GM21390 (cell line): ENCODE measurements at regions not wholly inside any gene's neighbourhood (a gene's known extent, or its start where the extent isn't known, plus 50 kb on each side); places are given as distances from the start of the nearest gene placed in this dataset.

Source experiments
- ATAC-seq: cut with Tn5 transposase; IDR thresholded peaks from one replicate; pipeline ENCODE4 v1.9.1; 2021; ENCODE audit not compliant: unreplicated experiment

DNA sequence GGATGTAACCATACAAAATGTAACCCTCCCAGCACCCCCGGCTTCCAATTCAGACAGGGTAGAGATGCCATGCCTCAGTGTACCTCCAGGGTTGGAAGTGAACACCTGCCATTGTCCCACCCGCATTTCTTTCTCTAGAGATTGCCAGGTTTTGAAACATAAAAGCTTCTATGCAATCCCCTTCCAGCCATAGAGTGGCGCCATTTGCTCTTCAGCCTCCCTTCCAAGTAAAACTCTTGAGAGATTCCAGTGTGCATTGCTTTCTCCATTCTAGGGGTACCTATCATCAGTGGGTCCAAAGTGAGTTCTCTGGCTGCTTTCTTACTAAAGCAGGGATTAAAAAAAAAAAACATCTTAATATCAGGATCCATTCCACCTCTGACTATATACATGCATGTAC lies 133.1 kb upstream of the RPL38 start:
- no peak for ATAC-seq

DNA sequence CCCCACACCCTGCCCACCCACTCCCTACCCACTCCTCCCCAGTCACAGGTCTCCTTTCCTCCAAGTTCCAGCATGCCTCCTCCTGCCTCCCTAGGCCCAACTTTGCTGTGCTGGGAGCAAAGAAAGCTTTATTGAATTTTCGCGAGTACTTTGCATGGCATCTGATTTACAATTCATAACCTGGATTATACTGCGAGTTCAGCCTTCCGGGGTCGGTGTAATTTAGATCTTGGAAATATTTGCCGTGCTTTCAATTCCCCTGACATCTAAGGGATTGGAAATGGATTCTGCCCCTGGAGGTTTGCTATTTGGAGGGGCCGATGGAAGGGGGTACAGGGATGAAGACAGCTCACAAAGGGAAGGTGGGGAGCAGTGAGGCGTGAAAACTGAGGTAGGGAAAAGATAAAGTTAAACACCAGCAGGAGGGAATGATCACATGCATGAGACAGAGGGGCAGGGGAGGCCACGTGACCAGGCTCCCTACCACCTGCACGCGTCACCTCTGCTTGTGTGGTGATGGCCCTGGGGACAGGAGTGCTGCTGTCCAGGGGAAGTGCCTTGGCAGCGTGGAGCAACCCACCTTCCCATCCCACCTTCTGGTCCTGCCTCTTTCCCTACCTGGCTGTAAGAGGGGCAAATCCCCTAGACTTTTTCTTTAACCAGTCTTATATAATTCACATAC lies 132.3 kb upstream of the RPL38 start:
- no peak for ATAC-seq

DNA sequence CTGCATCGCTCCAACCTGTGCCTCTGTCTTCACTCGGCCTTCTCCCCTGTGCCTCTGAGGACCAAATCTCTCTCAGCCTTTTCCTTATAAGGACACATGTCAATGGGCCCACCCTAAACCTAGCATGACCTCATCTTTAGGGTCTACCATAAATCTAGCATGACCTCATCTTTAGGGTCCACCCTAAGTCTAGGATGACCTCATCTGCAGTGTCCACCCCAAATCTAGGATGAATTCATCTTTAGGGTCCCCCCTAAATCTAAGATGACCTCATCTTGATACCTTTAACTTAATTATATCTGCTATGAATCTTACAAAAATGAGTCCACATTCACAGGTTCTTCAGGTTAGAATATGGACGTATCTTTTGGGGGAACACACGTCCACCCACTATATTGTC lies 131.1 kb upstream of the RPL38 start:
- no peak for ATAC-seq

DNA sequence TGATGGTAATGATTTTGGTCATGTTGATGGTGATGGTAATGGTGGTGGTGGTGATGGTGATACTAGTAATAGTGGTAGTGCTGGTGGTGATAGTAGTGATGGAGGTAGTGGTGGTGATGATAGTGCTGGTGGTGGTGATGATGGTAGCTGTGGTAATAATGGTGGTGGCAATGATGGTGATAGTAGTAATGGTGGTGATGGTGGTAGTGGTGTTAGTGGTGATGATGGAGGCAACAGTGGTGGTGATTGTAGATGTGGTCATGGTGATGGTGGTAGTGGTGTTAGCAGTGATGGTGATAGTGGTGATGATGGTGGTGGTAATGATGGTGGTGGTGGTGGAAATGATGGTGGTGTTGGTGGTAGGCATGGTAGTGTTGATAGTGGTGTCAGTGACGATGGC lies 127.0 kb upstream of the RPL38 start:
- ATAC-seq: no peak

DNA sequence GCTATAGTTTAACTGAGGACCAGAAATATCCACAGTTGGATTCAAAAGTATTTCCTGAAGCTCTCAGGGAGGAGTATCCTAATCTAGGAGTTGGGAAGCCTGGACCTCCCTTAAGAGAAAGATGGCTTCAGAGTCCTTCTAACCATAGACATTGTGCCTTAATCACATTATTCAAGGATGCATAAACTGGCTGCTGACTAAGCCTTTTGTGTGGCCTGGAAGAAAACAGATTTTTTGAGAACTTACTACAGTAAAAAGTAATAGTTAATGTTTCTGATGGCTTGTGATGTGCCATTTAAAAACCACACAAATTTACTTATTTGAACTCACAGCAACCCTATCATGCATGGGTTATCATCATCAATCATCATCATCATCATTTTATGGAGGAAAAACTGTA lies 126.2 kb upstream of the RPL38 start:
- no peak for ATAC-seq

DNA sequence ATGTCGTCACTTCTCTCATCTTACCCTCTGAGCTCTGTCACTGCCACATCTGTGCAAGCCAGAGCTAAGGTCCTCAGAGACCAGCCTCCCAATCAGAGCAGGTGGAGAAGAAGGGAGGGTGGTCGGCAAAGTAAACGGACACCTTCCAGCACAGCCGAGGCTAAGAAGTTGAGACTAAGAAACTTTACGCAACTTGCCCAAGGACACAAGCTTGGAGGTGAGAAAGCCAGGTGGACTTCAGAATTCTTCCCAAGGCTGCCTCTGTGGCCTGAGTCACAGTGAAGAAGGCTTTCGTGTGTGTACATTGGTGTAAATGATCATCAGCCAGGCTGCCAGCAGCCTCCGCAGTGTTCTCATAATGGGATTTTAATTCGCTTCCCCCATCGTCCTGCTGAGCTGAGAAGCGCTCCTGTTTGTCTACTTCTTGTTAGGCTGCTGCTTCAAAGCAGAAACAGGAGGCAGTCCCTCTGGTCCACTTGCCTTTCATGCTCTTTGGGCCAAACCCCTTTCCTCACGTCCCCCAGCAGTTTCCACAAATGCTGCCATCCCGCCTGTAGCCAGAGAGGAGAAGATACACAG lies 125.0 kb upstream of the RPL38 start:
- ATAC-seq: no peak

DNA sequence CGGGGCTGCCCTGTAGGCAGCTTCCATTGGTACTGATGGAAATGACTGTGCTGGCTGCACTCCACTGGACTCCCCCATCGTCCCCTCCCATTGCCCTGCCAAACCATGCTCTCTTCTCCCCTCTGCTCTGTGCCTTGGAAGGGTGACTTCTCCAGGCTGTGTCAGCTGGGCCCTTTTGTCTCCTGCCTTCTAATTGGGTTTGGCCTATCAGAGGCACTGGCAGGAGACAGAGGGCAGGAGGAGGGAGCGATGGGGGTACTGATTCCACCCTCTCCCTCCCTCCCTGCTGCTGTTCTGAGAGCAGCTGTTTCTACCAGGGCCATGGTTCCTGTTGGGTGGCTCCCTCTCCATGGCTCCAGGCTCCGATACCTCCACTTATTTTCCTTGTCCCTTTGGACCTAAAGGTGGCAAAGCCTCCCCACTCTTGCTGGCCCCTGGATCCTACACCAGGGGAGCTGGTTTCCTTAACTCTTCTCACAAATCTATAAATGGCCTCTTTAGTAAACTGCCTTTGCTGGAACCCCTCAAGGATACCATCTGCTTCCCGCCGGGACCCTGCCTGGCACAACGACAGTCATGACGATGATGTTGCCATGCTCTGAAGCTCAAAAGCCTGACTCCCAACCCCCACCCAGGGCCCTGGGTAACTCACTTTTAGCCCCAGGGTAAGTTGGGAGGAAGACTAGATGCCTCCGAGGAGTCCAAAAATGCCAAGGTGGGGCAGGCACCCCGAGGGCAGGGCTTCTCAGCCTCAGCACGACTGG lies 123.8 kb upstream of the RPL38 start:
- ATAC-seq: no peak

DNA sequence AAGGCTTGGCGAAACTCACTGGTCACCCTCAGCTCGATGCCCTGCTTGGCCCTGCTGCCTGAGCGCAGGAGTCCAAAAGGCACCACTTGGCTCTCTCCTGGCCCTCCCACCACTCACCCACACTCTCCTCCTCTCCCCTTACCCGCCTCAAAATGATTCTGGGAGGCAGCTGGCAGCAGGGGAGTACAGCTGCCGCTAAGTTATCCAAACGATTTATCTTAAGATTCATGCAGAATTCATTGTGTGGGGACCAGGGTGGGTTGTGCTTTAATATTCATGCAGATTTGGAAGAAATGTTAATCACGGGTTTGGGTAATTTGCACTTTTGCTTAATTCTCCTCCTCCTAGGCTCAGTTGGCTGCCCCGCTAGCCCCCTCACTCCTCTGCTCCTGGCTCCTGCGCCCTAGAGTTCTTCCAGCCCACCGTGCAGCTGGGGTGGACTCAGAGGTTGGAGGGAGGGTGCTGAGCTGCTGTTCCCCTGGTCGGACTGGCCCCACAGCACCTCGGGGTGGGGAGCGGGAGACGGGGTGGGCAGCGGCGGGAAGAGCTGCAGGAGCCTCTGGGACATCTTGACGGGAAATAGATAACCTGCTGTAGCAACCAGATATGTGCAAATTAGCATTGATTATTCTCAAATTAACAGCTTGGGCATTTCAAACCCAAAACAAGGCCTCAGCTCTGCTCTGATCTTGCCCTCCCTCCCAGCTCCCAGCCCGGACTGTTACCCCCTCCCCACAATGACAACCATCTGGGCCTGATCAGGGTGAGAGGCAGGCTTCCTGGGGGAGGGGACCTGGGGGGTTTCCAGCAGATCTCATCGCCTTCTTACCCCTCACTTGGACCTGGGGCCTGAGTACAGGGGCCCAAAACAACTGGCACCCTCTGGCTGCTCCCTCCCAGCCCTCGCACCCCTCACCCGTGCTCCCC lies 122.6 kb upstream of the RPL38 start:
- ATAC-seq: no peak

DNA sequence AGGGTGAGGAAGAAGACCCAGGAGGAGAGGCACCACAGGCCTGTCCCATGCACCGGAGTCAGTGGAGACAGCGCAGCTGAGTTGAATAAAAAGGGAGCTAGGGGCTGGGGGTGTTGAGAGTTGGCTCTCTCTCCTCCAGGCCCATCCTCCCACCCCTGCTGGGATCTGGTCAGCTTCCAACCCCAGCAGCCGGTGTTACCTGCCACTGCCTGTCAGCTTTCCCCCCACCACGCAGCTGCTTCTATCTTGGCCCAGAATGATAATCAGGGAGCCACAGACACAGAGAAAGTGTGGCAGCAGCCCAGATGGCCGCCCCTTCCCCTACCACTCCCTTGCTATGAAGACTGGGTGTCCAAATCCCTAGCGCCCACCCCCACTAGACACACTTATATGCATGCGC lies 120.6 kb upstream of the RPL38 start:
- no peak for ATAC-seq

DNA sequence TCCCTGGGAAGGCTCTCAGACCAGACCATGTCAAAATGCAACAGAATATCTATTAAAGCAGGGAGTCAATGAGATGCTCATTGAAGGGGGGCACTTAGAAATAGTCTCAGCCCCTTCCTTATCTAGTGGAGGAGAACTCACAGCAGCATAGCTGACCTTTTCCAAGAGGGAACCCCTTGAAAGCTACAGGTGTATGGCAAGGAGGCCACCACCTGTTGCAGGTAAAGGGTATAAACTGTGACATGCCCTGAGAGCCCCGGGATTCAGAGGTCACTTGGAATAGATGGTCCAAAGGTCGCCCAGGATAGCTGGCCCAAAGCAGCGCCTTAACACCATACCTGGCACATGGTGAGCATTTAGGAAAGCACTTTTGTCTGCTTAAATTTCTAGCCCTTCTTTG lies 120.2 kb upstream of the RPL38 start:
- no peak for ATAC-seq

DNA sequence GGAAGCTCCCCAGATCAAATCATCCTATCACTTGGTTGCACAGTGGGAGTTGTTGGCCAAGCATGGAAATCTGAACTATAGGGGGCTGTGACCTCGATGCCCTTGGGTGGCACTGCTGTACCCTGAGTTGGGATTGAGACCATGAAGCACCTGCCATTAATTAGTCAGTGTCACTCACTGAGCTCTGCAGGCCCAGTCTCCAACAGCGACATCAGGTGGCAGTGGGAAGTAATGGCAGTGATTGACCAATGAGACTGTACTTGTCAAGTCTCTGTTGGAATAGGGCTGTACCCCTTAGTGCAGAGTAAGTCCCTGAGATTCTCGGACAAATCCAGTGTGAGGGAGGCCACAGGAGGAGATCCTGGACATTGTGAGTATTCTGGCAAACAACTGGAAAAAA lies 118.0 kb upstream of the RPL38 start:
- no peak for ATAC-seq

DNA sequence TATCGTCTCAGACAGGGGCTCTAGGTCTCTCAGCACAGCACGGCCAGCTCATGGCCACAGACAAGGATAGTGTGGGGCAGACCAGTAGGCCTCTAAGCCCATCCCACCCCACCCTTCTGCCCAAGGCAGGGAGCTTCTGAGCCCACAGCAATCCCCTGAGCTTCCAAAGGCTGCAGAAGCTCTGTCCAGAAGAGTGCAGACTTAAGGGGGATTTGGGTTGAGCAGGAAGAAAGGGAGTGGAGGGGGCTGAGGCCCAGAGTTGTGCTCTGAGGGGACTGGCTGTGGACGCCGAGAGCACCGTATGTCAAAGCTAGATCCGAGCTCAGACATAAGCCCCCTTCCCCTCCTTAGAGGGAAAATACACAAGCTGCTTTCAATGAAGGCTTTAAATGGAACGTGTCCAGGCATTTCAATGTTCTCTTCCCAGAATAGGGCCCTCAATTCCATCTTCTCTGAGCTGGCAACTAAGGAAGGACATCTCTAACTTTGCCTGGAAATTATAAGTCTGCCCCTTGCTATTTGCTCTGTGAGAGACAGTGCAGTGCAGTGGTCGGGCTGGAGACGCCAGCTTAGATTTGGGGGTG lies 116.4 kb upstream of the RPL38 start:
- ATAC-seq: no peak

DNA sequence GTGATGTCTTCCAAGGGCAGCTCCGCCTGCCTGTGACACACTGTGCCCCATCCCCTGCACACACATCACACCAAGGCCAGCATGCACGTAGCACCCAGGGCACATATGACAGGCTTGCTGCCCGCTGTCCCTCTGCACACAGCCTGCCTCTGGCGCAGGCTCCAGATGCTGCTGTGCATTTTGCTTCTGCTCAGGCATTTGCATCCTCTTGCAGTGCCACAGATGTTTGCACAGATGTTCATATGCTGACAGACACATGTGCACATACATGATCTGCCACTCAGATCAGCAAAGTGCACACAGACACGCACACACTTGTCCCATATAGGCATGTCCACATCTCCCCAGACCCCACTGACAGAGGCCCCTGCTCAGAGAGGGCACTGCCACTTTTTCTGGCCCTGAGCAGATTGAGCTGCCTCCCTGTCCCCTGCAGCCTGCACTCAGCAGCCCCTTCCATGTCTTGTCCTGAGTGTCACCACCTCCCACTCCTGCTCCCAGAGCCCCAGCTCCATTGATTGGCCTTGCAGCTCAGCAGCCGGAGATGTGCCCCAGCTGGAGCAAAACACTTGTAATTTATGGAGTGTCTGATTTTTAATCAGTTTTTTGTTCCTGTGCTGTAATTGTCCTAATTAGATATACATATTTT lies 115.1 kb upstream of the RPL38 start:
- no peak for ATAC-seq

DNA sequence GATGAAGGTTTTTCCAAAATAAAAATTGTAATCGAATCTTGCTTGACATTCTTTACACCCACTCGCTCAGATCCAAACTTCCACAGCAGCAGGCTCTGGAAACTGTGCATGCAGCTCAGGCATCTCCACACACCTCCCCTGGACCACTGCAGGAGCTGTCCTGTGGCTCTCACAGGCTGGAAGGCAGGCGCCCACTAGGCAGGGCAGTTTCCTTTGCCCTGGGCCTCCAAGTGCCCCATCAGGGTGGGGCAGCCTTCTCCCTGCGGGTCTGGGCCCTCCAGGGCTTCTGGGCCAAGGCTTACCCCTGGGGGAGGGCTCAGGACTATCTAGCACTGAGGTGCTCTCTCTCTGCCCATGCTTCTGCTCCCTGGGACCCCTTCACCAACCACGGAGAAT lies 114.5 kb upstream of the RPL38 start:
- ATAC-seq: no peak

DNA sequence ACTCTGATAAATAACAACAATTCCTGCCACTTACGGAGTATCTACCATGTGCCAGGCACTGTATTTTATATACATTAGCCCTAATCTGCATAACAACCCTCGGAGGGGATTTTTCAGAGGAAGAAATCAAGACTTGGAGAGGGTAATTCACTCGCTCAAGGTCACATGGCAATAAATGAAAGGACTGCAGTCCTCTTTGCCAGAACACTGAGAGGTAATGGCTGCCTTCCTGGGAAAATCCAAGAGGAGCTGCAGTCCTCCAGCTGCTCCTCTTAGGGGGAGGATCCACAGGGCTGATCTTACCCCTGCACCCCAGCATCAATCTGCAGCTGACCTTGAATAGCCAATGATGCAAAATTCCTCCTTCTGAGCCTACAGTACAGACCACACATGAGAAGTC lies 114.1 kb upstream of the RPL38 start:
- ATAC-seq: no peak

DNA sequence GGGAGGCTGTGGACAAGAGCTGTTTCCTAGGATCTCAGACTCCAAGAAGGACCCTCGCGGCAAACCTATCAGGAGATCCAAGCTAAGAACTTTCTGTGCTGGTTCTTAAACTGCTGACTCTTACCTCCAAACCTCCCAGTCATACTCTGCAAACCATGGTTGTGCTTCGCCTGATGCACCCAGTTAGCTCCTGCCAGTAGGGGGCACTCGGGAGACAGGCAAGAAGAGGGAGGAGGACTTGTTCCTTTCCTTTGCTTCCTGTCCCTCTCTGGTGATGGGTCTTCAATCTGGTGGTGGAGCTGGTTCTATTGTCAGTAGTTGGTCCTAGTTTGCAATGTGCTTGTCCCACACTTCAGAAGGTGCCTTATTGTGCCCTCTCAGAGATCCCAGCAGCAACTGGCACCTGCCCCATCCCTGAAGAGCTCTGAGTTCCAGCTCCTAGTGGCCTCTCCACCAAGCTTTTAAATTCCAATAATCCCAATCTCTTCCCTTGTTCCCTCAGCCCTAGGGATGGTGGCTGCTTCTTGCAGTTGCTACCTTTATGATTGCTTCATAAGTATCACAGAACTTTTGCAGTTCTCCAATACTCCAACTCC lies 113.5 kb upstream of the RPL38 start:
- ATAC-seq: no peak

DNA sequence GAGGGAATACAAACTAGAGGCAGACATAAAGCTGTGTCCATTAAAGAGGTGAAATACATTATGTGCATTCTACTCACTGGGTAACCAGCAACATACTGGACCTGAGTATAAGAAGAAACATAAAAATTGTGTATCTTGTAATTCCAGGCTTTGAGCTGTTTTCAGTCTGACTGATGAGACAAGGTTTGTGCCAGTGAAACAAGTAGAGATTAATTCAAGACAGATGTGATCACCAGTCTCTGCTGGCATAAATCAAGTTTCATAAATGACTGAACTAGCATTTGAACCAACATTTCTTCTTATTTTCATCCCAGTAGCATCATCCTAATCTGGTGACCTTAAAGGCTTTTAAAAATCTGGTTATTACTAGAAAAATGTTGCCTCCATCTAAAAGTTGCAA lies 108.8 kb upstream of the RPL38 start:
- ATAC-seq: no peak

DNA sequence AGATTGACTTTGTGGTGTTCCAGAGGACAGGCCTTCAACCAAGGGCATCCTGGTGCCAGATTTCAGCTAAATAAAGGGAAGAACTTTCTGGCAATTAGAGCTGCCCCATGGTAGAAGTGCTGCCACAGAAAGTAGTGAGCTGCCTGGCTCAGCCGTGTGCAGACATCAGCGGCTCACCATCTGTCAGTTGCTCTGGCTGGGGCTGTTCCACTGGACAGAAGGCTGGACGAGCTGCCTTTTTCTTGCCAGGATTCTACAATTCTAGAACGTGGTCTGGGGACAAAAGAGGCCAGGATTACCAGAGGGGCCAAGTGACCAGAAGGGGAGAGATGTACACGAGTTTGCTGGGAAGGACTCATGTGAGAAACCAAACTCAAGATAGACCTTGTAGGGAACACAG lies 107.0 kb upstream of the RPL38 start:
- ATAC-seq: no peak

DNA sequence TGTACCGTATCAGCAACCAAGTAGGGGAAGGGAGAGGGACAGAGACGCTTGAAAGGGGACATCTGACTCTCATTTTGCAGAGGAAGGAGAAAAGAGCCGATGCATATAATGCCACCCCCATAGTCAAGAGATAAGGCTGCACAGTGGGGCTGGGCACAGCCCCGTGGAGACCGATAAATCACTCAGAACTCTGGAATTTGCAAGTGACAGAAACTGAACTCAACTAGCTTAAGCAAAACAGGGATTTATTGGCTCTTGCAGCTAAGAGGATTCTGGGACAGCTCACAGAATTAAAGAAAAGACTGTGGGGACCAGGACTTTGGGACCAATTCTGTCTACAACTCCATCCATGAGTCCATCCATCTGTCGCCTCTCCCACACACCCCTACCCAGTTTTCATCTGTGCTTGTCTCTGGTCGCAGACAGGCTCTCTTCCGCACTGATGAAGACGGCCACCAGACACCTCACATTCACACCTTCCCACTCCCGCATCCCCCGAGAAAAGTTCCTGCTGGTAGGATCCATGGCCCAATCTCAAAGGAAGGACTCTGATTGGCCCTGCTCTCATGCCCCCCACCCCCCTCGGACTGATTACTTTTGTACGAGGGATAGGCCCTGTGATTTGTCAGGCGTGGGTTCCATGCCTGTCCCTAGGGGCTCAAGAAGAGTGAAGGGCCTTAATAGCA lies 105.9 kb upstream of the RPL38 start:
- no peak for ATAC-seq
